GM23338 (cell line): ENCODE measurements at regions not wholly inside any gene's neighbourhood (a gene's known extent, or its start where the extent isn't known, plus 50 kb on each side); places are given as distances from the start of the nearest gene placed in this dataset.

Experiments used
- ATAC-seq: fragments of 200-7000 bp; cut with Tn5 transposase; 3 replicates; pipeline ENCODE4 v1.9.1; 2020
- DNase-seq: peaks from one replicate; pipeline ENCODE4 v3.0.0-alpha.2; 2015; ENCODE audit warnings: low spot score
- H2AFZ ChIP-seq: fragments of 200-600 bp; sonication (generic); 2 replicates; pipeline ENCODE4 v1.8.0; 2016; ENCODE audit warnings: antibody characterized with exemption, mild to moderate bottlenecking, moderate library complexity
- H3F3A ChIP-seq: fragments of 200-600 bp; sonication (generic); replicated peaks from 2 replicates; pipeline ENCODE4 v1.8.0; 2017; ENCODE audit warnings: antibody characterized with exemption, mixed run types, low read depth
- H3K27ac ChIP-seq: fragments of 200-600 bp; sonication (generic); 2 replicates; pipeline ENCODE4 v1.6.1; 2016; ENCODE audit warnings: low read depth
- H3K27me3 ChIP-seq: fragments of 200-600 bp; sonication (generic); 2 replicates; pipeline ENCODE4 v1.8.0; 2016; ENCODE audit warnings: mild to moderate bottlenecking, mixed run types, moderate library complexity; ENCODE audit not compliant: insufficient read depth
- H3K36me3 ChIP-seq: fragments of 200-600 bp; sonication (generic); 2 replicates; pipeline ENCODE4 v1.8.0; 2016; ENCODE audit warnings: mild to moderate bottlenecking; ENCODE audit not compliant: insufficient read depth
- H3K4me1 ChIP-seq: fragments of 200-600 bp; sonication (generic); 2 replicates; pipeline ENCODE4 v1.8.0; 2016; ENCODE audit warnings: mild to moderate bottlenecking, moderate library complexity; ENCODE audit not compliant: insufficient read depth
- H3K4me2 ChIP-seq: fragments of 200-600 bp; sonication (generic); 2 replicates; pipeline ENCODE4 v1.7.1; 2017; ENCODE audit warnings: mixed run types
- H3K4me3 ChIP-seq: fragments of 200-600 bp; sonication (generic); 2 replicates; pipeline ENCODE4 v1.6.1; 2016; ENCODE audit warnings: mixed run types
- H3K79me2 ChIP-seq: fragments of 200-600 bp; sonication (generic); replicated peaks from 2 replicates; pipeline ENCODE4 v1.8.0; 2017; ENCODE audit warnings: mild to moderate bottlenecking; ENCODE audit not compliant: insufficient read depth
- H3K9me2 ChIP-seq: fragments of 200-600 bp; sonication (generic); 2 replicates; pipeline ENCODE4 v1.8.0; 2017; ENCODE audit not compliant: insufficient read depth
- H4K20me1 ChIP-seq: fragments of 200-600 bp; sonication (generic); replicated peaks from 2 replicates; pipeline ENCODE4 v1.8.0; 2017; ENCODE audit warnings: mild to moderate bottlenecking; ENCODE audit not compliant: insufficient read depth
- H3K27ac Mint-ChIP-seq: 2 replicates; pipeline ENCODE4 v1.8.0; 2020; ENCODE audit warnings: inconsistent platforms, mild to moderate bottlenecking, moderate library complexity, mixed read lengths
- H3K27me3 Mint-ChIP-seq: 3 replicates; pipeline ENCODE4 v1.8.0; 2022; ENCODE audit warnings: low read depth, mild to moderate bottlenecking, moderate library complexity, mixed read lengths, inconsistent platforms; ENCODE audit not compliant: insufficient read depth, poor library complexity
- H3K36me3 Mint-ChIP-seq: 3 replicates; pipeline ENCODE4 v1.8.0; 2021; ENCODE audit warnings: low read depth, mild to moderate bottlenecking, inconsistent platforms, moderate library complexity, mixed read lengths
- H3K4me1 Mint-ChIP-seq: 3 replicates; pipeline ENCODE4 v1.8.0; 2020; ENCODE audit warnings: mild to moderate bottlenecking, inconsistent platforms, mixed read lengths
- H3K4me3 Mint-ChIP-seq: 3 replicates; pipeline ENCODE4 v1.8.0; 2021; ENCODE audit warnings: moderate library complexity, mild to moderate bottlenecking, inconsistent platforms, mixed read lengths
- H3K9me3 Mint-ChIP-seq: 3 replicates; pipeline ENCODE4 v1.8.0; 2020; ENCODE audit warnings: moderate library complexity, mild to moderate bottlenecking, inconsistent platforms, mixed read lengths
- CTCF ChIP-seq, 2 experiments: fragments of 200-600 bp in 1 of 2; sonication (generic) in 1 of 2; conservative IDR thresholded peaks; 2 replicates each; pipeline versions ENCODE4 v1.5.1 to v1.6.1; 2016 to 2017; ENCODE audit warnings: antibody characterized with exemption in 2 of 2, low read depth in 2 of 2, mild to moderate bottlenecking in 2 of 2, moderate library complexity in 1 of 2
- ETS1 ChIP-seq: IDR thresholded peaks from 2 replicates; pipeline ENCODE4 v1.6.1; 2016; ENCODE audit warnings: antibody characterized with exemption
- EZH2 ChIP-seq: fragments of 200-600 bp; sonication (generic); IDR thresholded peaks from one replicate; pipeline ENCODE4 v1.8.0; 2017; ENCODE audit warnings: antibody characterized with exemption, mild to moderate bottlenecking, low read depth; ENCODE audit not compliant: unreplicated experiment
- EZH2phosphoT487 ChIP-seq: fragments of 200-600 bp; sonication (generic); IDR thresholded peaks from one replicate; pipeline ENCODE4 v1.8.1; 2018; ENCODE audit warnings: antibody characterized with exemption; ENCODE audit not compliant: unreplicated experiment
- JUNB ChIP-seq: IDR thresholded peaks from one replicate; pipeline ENCODE4 v1.6.1; 2016; ENCODE audit warnings: antibody characterized with exemption; ENCODE audit not compliant: unreplicated experiment
- NANOG ChIP-seq: IDR thresholded peaks from 2 replicates; pipeline ENCODE4 v1.6.1; 2016; ENCODE audit warnings: antibody characterized with exemption, borderline replicate concordance
- POLR2AphosphoS5 ChIP-seq: IDR thresholded peaks from 2 replicates; pipeline ENCODE4 v1.6.1; 2016; ENCODE audit warnings: antibody characterized with exemption, low read depth
- REST ChIP-seq: IDR thresholded peaks from one replicate; pipeline ENCODE4 v1.6.1; 2018; ENCODE audit warnings: antibody characterized with exemption; ENCODE audit not compliant: unreplicated experiment
- STAT1 ChIP-seq: IDR thresholded peaks from one replicate; pipeline ENCODE4 v1.6.1; 2016; ENCODE audit warnings: antibody characterized with exemption; ENCODE audit not compliant: unreplicated experiment
- ZNF114 ChIP-seq: fragments of 250-450 bp; sonication (Bioruptor Pico); IDR thresholded peaks from 2 replicates; pipeline ENCODE4 v1.5.0; 2020; ENCODE audit warnings: mild to moderate bottlenecking, moderate library complexity
- ZNF331 ChIP-seq: fragments of 250-450 bp; sonication (Bioruptor Pico); IDR thresholded peaks from 2 replicates; pipeline ENCODE4 v1.5.0; 2020; ENCODE audit warnings: low read depth, mild to moderate bottlenecking, moderate library complexity

GRCh38 chr1:222028676-222029075 lies 286.8 kb upstream of the DUSP10 start:
- DNase-seq = no peak
- Histone ChIP-seq H3K4me2 (no peak overlapping the region), H4K20me1 (no peaks in the 10 kb centered on the region; the same call in 1 of the 2 replicates), H3K36me3 (no peaks in the 10 kb centered on the region), H3K27me3 (no peaks in the 10 kb centered on the region), H3K9me2 (no peaks in the 10 kb centered on the region), H3F3A (no peaks in the 10 kb centered on the region), H3K4me3 (no peak overlapping the region), H2AFZ (no peak overlapping the region; the same call in 1 of the 2 replicates), H3K79me2 (no peaks in the 10 kb centered on the region), H3K4me1 (no peaks in the 10 kb centered on the region), H3K27ac (no peak overlapping the region)
- H3K9me3 Mint-ChIP-seq = no peaks in the 10 kb centered on the region
- H3K27me3 Mint-ChIP-seq = no peaks in the 10 kb centered on the region
- no peaks in the 10 kb centered on the region for H3K36me3 Mint-ChIP-seq
- no peak overlapping the region for H3K4me3 Mint-ChIP-seq
- no peak for TF ChIP-seq EZH2
- TF ChIP-seq NANOG = no peak
- no peak for TF ChIP-seq STAT1
- TF ChIP-seq JUNB = no peak
- TF ChIP-seq POLR2AphosphoS5 = no peak
- no peak for TF ChIP-seq EZH2phosphoT487
- no peak for TF ChIP-seq ETS1
- no peak for ATAC-seq
- no peak overlapping the region for H3K27ac Mint-ChIP-seq
- peaks cover 9% of the 10 kb centered on the region; the same call in 2 of the 3 replicates for H3K4me1 Mint-ChIP-seq

- Histone ChIP-seq H3K4me1 (no peaks in the 10 kb centered on the region), H3K4me2 (no peak overlapping the region), H4K20me1 (no peaks in the 10 kb centered on the region; the same call in 1 of the 2 replicates), H3K36me3 (no peaks in the 10 kb centered on the region), H3K79me2 (no peaks in the 10 kb centered on the region), H3K27ac (no peak overlapping the region), H2AFZ (no peak overlapping the region; the same call in 1 of the 2 replicates), H3K4me3 (no peak overlapping the region), H3F3A (no peaks in the 10 kb centered on the region), H3K9me2 (no peaks in the 10 kb centered on the region), H3K27me3 (no peaks in the 10 kb centered on the region)
- DNase-seq = no peak
- Mint-ChIP-seq H3K36me3 (no peaks in the 10 kb centered on the region), H3K4me1 (peaks cover 6% of the 10 kb centered on the region; the same call in 1 of the 3 replicates), H3K9me3 (no peaks in the 10 kb centered on the region), H3K27me3 (no peaks in the 10 kb centered on the region), H3K27ac (no peak overlapping the region), H3K4me3 (no peak overlapping the region)
- ATAC-seq = no peak
- TF ChIP-seq CTCF (conservative IDR thresholded peaks at IDR 0.05; ENCODE audit: low read depth in 2 of 2) (no peak), REST (no peak), ZNF331 (CRISPR knock-in tag) (no peak), EZH2 (no peak), POLR2AphosphoS5 (no peak), ZNF114 (CRISPR knock-in tag) (no peak)
Observed at GRCh38 chr1:222028116-222028515, 286.2 kb upstream of the DUSP10 start.
